Progenitor cell of endocrine pancreas (in vitro differentiated cells): ENCODE measurements at regions not wholly inside any gene's neighbourhood (a gene's known extent, or its start where the extent isn't known, plus 50 kb on each side); places are given as distances from the start of the nearest gene placed in this dataset.

Experiments used
- DNase-seq: peaks from one replicate; pipeline ENCODE4 v3.0.0; 2021; ENCODE audit warnings: low spot score; ENCODE audit not compliant: unreplicated experiment
- H3K27ac Mint-ChIP-seq: 2 replicates; pipeline ENCODE4 v1.8.0; 2021; ENCODE audit warnings: mild to moderate bottlenecking, moderate library complexity, mixed read lengths
- H3K27me3 Mint-ChIP-seq: 2 replicates; pipeline ENCODE4 v1.8.0; 2021; ENCODE audit warnings: mixed read lengths
- H3K36me3 Mint-ChIP-seq: 2 replicates; pipeline ENCODE4 v1.8.0; 2022; ENCODE audit warnings: mixed read lengths; ENCODE audit not compliant: insufficient read depth
- H3K4me1 Mint-ChIP-seq: 2 replicates; pipeline ENCODE4 v1.8.0; 2021; ENCODE audit warnings: low read depth, mixed read lengths
- H3K4me3 Mint-ChIP-seq: 2 replicates; pipeline ENCODE4 v1.8.0; 2021; ENCODE audit warnings: low read depth, mild to moderate bottlenecking, moderate library complexity, mixed read lengths
- H3K9me3 Mint-ChIP-seq: 2 replicates; pipeline ENCODE4 v1.8.0; 2021; ENCODE audit warnings: low read depth, mixed read lengths
- CTCF ChIP-seq: fragments of 200-600 bp; sonication (generic); IDR thresholded peaks from one replicate; pipeline ENCODE4 v1.5.0; 2021; ENCODE audit warnings: antibody characterized with exemption, mild to moderate bottlenecking; ENCODE audit not compliant: unreplicated experiment

GRCh38 chr4:120977435-120977997, 55.0 kb upstream of the PRDM5 start:
- Mint-ChIP-seq H3K4me1 (no peaks in the 10 kb centered on the region), H3K4me3 (no peak overlapping the region), H3K36me3 (no peaks in the 10 kb centered on the region), H3K27ac (no peak overlapping the region), H3K9me3 (peaks cover 3% of the 10 kb centered on the region), H3K27me3 (no peaks in the 10 kb centered on the region)
- DNase-seq = no peak
- peak; percentile 45 for TF ChIP-seq CTCF

GRCh38 chr4:120973207-120973606, 50.7 kb upstream of the PRDM5 start:
- H3K27ac Mint-ChIP-seq = no peak overlapping the region
- no peak for DNase-seq
- peaks cover 3% of the 10 kb centered on the region for H3K9me3 Mint-ChIP-seq
- H3K4me3 Mint-ChIP-seq = no peak overlapping the region
- H3K36me3 Mint-ChIP-seq = no peaks in the 10 kb centered on the region
- no peaks in the 10 kb centered on the region for H3K4me1 Mint-ChIP-seq
- TF ChIP-seq CTCF = no peak
- no peaks in the 10 kb centered on the region for H3K27me3 Mint-ChIP-seq
